Panc1 (cell line): ENCODE measurements at regions not wholly inside any gene's neighbourhood (a gene's known extent, or its start where the extent isn't known, plus 50 kb on each side); places are given as distances from the start of the nearest gene placed in this dataset.

Source experiments
- ATAC-seq: fragments of 200-7000 bp; cut with Tn5 transposase; 2 replicates; pipeline ENCODE4 v1.9.1; 2020; ENCODE audit warnings: mild to moderate bottlenecking, moderate library complexity
- BruUV-seq: library from RNA; stranded (reverse); fragments of 400-500 nt; replicated peaks from 2 replicates; lab custom pipeline; 2021; lab: Mats Ljungman, UMichigan
- CTCF ChIA-PET: fragments of 300-600 bp; sonication (Branson Sonifier 250); formaldehyde crosslinking; loops from one replicate; lab custom pipeline; 2022; ENCODE audit warnings: antibody characterized with exemption; lab: Charles Lee
- POLR2A ChIA-PET: fragments of 300-600 bp; sonication (Branson Sonifier 250); formaldehyde crosslinking; loops from one replicate; lab custom pipeline; 2022; ENCODE audit warnings: antibody characterized with exemption; lab: Charles Lee
- DNase-seq: peaks from one replicate; pipeline ENCODE4 v3.0.0-alpha.2; 2010; ENCODE audit warnings: low read depth, low spot score
- H3K27ac ChIP-seq: 2 replicates; pipeline ENCODE4 v1.5.1; 2011; ENCODE audit warnings: mild to moderate bottlenecking, low read length, inconsistent platforms
- H3K27me3 ChIP-seq: fragments of 200-500 bp; sonication (Bioruptor generic); 2 replicates; pipeline ENCODE4 v1.6.0; 2014; ENCODE audit warnings: low read length, inconsistent platforms; ENCODE audit not compliant: control insufficient read depth, insufficient read depth
- H3K36me3 ChIP-seq: fragments of 200-500 bp; sonication (Bioruptor generic); 2 replicates; pipeline ENCODE4 v1.5.1; 2014; ENCODE audit warnings: inconsistent platforms, mild to moderate bottlenecking, low read length, moderate library complexity; ENCODE audit not compliant: control insufficient read depth, insufficient read depth
- H3K4me1 ChIP-seq: 2 replicates; pipeline ENCODE4 v1.5.1; 2011; ENCODE audit warnings: inconsistent platforms, mild to moderate bottlenecking, low read length, moderate library complexity; ENCODE audit not compliant: control insufficient read depth, insufficient read depth
- H3K4me3 ChIP-seq, 2 experiments: 2 replicates each; pipeline ENCODE4 v1.5.1; 2011 to 2012; ENCODE audit warnings: low read depth in 2 of 2, low read length in 2 of 2, mild to moderate bottlenecking in 2 of 2, inconsistent platforms in 1 of 2, moderate library complexity in 1 of 2
- H3K9me3 ChIP-seq: fragments of 200-500 bp; sonication (Bioruptor generic); 2 replicates; pipeline ENCODE4 v1.5.1; 2014; ENCODE audit warnings: low read depth, mild to moderate bottlenecking, inconsistent platforms, low read length, moderate library complexity; ENCODE audit not compliant: control insufficient read depth, insufficient read depth
- CTCF ChIP-seq: fragments of 450-650 bp; IDR thresholded peaks from 2 replicates; pipeline ENCODE4 v1.5.1; 2017; ENCODE audit warnings: mild to moderate bottlenecking
- POLR2AphosphoS5 ChIP-seq: IDR thresholded peaks from 2 replicates; pipeline ENCODE4 v1.6.1; 2012; ENCODE audit warnings: mild to moderate bottlenecking, low read depth, low read length, moderate library complexity
- SIN3A ChIP-seq: IDR thresholded peaks from 2 replicates; pipeline ENCODE4 v1.6.1; 2012; ENCODE audit warnings: low read depth, mild to moderate bottlenecking, low read length, moderate library complexity, borderline replicate concordance; ENCODE audit not compliant: insufficient read depth
- TCF7L2 ChIP-seq: IDR thresholded peaks from 2 replicates; pipeline ENCODE4 v1.6.1; 2011; ENCODE audit warnings: mild to moderate bottlenecking, low read depth, low read length, inconsistent platforms
- in situ Hi-C: cut with HindIII; loops from 2 replicates; pipeline ENCODE4 v1.10.0; 2016; ENCODE audit warnings: low sequenced_read_pairs, low pct_unique_long_range_greater_than_20kb
- intact Hi-C: fragments of 100-400 bp; cut with micrococcal nuclease; formaldehyde crosslinking; loops from one replicate; pipeline ENCODE4 v1.10.0; 2022; ENCODE audit not compliant: unreplicated experiment
- TF ChIP-seq, protein P1 (sequence below), 2 experiments: IDR thresholded peaks; 2 replicates each; pipeline ENCODE4 v1.6.1; 2011 to 2012; ENCODE audit warnings: low read depth in 2 of 2, control low read depth in 1 of 2, low read length in 1 of 2, mild to moderate bottlenecking in 1 of 2, moderate library complexity in 1 of 2; ENCODE audit not compliant: insufficient read depth in 1 of 2

DNA sequence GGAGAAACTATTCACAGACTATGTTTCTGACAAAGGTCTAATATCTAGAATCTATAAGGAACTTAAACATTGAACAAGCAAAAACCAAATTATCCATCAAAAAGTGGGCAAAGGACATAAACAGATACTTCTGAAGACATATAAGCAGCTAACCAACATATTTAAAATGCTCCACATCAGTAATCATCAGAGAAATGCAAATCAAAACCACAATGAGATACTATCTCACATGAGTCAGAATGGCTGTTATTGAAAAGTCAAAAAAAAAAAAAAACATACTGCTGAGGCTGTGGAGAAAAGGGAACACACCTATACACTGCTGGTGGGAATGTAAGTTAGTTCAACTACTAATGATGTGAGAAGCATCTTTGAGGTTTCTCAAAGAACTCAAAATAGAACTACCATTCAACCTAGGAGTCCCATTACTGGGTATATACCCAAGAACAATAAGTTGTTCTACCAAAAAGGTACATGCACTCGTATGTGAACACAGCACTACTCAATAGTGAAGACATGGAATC lies 220.4 kb upstream of the TFPI start:
- H3K9me3 ChIP-seq: no peaks in the 10 kb centered on the region
- no peak overlapping the region for H3K27ac ChIP-seq
- intact Hi-C loops: no loop called here
- H3K36me3 ChIP-seq: no peaks in the 10 kb centered on the region
- CTCF ChIA-PET: no interaction called here
- no peaks in the 10 kb centered on the region for H3K4me1 ChIP-seq
- ATAC-seq: no peak
- no TSS peak for BruUV-seq
- no peak for DNase-seq
- POLR2A ChIA-PET: no interaction called here
- in situ Hi-C loops: no loop called here
- no peak for TF ChIP-seq CTCF
- TF ChIP-seq POLR2AphosphoS5: no peak
- no peak for TF ChIP-seq SIN3A
- TF ChIP-seq, protein P1, sequence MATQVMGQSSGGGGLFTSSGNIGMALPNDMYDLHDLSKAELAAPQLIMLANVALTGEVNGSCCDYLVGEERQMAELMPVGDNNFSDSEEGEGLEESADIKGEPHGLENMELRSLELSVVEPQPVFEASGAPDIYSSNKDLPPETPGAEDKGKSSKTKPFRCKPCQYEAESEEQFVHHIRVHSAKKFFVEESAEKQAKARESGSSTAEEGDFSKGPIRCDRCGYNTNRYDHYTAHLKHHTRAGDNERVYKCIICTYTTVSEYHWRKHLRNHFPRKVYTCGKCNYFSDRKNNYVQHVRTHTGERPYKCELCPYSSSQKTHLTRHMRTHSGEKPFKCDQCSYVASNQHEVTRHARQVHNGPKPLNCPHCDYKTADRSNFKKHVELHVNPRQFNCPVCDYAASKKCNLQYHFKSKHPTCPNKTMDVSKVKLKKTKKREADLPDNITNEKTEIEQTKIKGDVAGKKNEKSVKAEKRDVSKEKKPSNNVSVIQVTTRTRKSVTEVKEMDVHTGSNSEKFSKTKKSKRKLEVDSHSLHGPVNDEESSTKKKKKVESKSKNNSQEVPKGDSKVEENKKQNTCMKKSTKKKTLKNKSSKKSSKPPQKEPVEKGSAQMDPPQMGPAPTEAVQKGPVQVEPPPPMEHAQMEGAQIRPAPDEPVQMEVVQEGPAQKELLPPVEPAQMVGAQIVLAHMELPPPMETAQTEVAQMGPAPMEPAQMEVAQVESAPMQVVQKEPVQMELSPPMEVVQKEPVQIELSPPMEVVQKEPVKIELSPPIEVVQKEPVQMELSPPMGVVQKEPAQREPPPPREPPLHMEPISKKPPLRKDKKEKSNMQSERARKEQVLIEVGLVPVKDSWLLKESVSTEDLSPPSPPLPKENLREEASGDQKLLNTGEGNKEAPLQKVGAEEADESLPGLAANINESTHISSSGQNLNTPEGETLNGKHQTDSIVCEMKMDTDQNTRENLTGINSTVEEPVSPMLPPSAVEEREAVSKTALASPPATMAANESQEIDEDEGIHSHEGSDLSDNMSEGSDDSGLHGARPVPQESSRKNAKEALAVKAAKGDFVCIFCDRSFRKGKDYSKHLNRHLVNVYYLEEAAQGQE (IDR thresholded peaks at IDR 0.05; ENCODE audit: insufficient read depth in 1 of 2, low read depth in 2 of 2, low read length in 1 of 2): no peak
- no peak for TF ChIP-seq TCF7L2
- no peak overlapping the region for H3K4me3 ChIP-seq
- no peaks in the 10 kb centered on the region for H3K27me3 ChIP-seq

DNA sequence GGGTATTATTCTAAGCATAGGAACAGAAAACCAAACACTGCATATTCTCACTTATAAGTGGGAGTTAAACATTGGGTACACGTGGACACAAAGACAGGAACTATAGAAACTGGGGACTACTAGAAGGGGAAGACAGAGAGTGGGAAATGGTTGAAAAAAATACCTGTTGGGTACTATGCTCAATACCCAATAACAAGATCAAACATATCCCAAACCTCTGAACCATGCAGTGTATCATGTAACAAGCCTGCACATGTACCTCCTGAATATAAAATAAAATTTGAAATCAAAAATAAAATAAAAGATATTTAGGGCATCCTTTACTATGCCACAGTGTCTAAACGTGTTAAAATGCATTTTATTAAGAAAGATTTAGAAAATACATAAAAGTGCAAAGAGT lies 221.0 kb upstream of the TFPI start:
- CTCF ChIA-PET: no interaction called here
- H3K4me1 ChIP-seq: no peaks in the 10 kb centered on the region
- no peak for TF ChIP-seq SIN3A
- no peak for TF ChIP-seq TCF7L2
- TF ChIP-seq CTCF: no peak
- no peak for TF ChIP-seq POLR2AphosphoS5
- TF ChIP-seq, protein P1 (IDR thresholded peaks at IDR 0.05; ENCODE audit: insufficient read depth in 1 of 2, low read depth in 2 of 2, low read length in 1 of 2): no peak
- intact Hi-C loops (no loop called here), in situ Hi-C loops (no loop called here)
- POLR2A ChIA-PET: no interaction called here
- BruUV-seq: no TSS peak
- H3K4me3 ChIP-seq: no peak overlapping the region
- H3K9me3 ChIP-seq: no peaks in the 10 kb centered on the region
- DNase-seq (no peak), ATAC-seq (no peak)
- no peaks in the 10 kb centered on the region for H3K27me3 ChIP-seq
- no peak overlapping the region for H3K27ac ChIP-seq
- H3K36me3 ChIP-seq: no peaks in the 10 kb centered on the region
